NB4 (cell line): ENCODE measurements at regions not wholly inside any gene's neighbourhood (a gene's known extent, or its start where the extent isn't known, plus 50 kb on each side); places are given as distances from the start of the nearest gene placed in this dataset.

Experiments
- MYC ChIP-seq: IDR thresholded peaks from 2 replicates; pipeline ENCODE4 v1.6.1; 2011; ENCODE audit warnings: low read depth, low read length
- TF ChIP-seq, protein P1 (sequence below): IDR thresholded peaks from one replicate; pipeline ENCODE4 v1.5.1; 2012; ENCODE audit warnings: low read depth, low read length

DNA sequence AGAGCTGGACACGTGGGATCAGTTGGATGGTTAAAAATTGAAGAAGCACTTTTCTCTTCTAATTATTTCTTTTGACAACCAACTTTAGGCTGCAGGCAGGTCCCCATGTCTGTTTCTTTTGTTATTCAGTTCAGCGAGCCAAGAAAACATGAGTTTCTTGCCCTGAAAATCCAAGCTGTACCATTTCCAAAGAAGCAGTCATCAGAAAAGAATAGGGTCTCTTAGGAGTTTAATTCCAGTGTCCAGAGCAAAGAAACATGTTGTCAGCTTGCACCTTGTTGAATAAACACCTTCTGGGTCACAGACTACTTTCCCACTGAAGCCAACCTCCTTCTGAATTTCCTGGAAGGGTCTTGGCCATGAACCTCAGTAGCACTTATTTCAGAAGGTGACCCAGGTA is 170.5 kb upstream of the COPS8 start:
- TF ChIP-seq, protein P1, sequence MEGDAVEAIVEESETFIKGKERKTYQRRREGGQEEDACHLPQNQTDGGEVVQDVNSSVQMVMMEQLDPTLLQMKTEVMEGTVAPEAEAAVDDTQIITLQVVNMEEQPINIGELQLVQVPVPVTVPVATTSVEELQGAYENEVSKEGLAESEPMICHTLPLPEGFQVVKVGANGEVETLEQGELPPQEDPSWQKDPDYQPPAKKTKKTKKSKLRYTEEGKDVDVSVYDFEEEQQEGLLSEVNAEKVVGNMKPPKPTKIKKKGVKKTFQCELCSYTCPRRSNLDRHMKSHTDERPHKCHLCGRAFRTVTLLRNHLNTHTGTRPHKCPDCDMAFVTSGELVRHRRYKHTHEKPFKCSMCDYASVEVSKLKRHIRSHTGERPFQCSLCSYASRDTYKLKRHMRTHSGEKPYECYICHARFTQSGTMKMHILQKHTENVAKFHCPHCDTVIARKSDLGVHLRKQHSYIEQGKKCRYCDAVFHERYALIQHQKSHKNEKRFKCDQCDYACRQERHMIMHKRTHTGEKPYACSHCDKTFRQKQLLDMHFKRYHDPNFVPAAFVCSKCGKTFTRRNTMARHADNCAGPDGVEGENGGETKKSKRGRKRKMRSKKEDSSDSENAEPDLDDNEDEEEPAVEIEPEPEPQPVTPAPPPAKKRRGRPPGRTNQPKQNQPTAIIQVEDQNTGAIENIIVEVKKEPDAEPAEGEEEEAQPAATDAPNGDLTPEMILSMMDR: no peak
- TF ChIP-seq MYC: no peak
